SW480 (cell line): ENCODE measurements at regions not wholly inside any gene's neighbourhood (a gene's known extent, or its start where the extent isn't known, plus 50 kb on each side); places are given as distances from the start of the nearest gene placed in this dataset.
A peak's percentile ranks its signal among the peaks of the same experiment; 100 is the strongest.

Experiments used
- DNase-seq: peaks from one replicate; pipeline ENCODE4 v3.0.0-alpha.2; 2016; ENCODE audit warnings: low spot score

DNA sequence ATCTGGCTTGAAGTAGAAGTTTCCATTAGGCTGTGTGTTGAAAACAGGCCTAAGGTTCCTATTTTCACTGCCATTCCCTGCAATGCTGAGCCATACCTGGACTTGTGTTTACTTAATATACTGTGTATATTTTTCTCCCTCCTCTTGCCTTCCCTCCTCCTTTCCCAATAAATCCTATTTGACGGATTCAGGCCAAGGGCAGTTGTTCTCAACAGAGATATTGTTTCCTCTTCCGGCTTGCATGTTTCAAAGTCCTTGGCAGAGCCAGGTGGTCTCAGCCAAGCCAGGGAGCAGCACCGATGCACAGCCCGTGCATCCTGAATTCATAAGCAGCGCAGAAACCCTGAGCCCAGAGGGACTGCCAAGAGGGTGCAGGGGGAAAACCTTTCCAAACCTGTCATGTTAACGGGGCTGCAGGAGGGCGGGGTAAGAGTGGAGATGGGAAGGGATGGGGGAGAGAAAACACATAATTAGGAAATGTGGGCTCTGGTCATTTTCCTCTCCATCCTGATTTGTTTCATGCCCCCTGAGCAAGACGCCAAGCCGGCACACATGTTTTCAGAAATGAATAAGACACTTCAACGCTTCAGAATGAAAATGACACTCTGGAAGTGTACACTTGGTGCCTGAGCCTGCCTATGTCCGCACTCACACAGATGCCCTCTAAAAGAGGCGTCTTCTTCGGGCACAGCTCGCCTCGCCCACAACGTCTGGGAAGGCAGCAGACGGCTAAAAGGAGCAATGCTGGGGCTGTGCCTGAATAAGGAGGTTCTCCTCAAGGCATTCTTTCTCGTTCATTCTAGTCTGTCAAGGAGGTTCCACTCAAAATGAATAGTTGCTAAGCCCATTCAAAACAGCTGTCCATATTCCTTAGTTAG, 149.3 kb upstream of the UBL3 start:
- no peak for DNase-seq

GRCh38 chr13:29996316-29996715, 145.9 kb upstream of the UBL3 start:
- DNase-seq = no peak

GRCh38 chr13:29994911-29995595, 144.6 kb upstream of the UBL3 start:
- no peak for DNase-seq

DNA sequence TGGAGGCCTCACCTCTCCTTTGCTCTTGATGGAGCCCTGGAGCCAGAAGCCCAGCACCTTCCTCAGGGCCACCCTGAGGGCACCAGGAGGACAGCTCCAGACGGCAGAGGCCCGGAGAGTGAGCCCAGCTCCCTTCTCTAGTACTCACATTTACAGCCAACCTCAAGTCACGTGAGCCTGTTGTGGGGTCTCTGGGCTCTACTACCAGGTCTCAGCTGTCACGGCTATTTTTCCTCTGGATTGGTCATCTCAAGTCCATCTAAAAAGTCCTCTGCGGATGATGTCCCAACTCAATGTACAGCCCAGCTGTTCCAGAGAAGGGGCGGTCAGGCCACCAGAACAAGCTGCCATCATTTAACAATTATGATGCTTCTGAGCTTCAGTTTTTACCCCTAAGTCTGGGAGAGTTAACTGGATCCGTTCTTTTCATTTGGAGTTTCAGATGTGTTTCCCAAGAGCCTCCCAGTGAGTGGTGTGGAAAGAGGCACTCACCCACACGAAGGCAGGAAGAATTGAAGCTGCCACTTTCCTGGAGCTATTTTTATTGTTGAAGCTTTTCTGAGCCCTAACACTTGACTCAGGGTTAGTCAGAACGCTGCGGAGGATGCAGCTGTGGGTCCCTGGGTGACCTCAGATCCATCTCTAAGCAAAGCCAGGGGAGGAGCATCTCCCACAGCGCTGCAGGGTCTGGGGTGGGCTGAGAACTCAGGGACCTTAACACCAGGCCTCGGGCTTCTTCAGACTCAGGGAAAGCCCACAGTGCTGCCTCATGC, 143.5 kb upstream of the UBL3 start:
- DNase-seq = no peak

- DNase-seq = no peak
Measured at GRCh38 chr13:29993196-29993595, 142.8 kb upstream of the UBL3 start.

DNA sequence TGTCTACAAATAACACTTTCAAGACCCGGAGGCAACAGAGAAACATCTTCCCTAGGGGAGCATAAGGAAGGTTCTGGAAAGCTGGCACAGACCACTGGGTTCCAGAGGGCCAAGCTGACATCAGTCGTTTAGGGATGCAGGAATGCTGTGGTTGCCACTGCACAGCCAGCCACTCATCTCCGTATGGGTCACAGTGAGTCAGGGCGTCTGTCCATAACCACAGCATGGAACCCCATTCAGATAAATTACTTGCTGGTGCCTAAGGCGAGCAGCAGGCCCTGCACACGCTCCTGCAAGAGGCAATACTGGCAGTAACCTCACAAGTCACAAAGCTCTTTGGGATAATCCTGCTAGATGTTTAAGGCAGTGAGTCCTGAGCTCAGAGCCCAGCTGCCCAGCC, 140.9 kb upstream of the UBL3 start:
- DNase-seq = peak; percentile 85

DNA sequence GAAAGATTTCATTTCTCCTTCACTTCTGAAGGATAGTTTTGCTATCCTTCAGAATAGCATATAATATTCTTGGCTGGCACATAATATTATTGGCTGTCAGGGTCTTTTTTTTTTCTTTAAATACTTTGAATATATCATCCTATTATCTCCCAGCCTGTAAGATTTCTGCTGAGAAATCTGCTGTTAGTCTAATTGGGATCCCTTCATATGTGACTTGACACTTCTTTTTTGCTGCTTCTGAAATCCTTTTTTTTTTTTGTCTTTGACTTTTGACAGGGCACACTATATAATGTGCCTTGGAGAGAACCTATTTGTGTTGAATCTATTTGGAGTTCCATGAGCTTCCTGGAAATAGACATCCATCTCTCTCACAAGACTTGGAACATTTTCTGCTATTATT, 136.9 kb upstream of the UBL3 start:
- DNase-seq = no peak

DNA sequence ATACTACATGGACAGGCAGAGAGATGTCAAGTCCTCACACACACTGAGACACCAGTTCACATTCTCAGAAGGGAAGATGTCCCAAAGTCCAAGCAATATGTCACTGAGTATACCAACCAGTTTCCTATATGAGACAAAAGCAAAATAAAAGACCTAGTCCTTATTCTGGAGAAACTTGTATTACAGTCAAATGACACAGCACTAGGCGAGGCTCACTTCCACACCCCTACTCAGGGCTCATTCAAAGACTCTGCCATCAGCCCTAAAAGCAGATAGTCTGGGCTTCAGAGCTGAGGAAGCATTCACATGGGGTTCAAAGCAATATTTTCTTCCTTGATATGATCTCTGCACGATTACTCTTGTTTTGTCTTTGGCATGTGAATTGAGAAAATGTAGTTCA, 129.9 kb upstream of the UBL3 start:
- no peak for DNase-seq

DNA sequence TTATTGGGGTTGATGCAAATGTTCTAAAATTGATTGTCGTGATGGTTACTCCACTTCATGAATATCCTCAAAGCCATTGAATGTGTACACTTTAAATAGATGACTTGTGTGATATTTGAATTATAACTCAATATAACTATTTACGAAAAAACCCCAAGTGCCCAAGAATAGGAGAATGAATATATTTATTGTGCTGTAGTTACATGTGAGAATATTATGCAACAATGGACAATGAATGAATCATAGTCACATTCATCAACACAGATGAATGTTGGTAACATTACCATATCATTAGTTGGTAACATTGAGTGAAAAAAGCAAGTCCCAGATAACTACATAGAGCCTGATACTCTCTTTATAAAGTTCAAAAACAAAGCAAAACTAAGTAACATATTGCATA, 127.8 kb upstream of the UBL3 start:
- DNase-seq = no peak

GRCh38 chr13:29977476-29978120, 127.2 kb upstream of the UBL3 start:
- DNase-seq = no peak

GRCh38 chr13:29976535-29976934, 126.1 kb upstream of the UBL3 start:
- DNase-seq = no peak

DNA sequence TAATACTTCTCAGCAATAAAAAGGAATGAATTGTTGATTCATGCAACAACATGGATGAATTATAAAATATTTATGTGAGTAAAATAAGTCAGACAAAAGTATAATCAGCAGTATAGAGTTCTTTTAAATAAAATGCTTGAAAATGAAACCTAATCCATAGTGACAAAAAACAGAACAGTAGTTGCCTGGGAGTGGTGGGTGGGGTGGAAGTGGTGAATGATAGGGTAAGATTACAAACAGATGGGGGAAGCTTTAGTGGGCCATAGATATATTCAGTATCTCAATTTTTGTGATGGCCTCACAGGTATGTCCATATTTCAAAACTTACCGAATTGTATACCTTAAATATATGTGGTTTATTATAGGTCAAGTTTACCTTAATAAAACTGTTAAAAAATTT, 124.9 kb upstream of the UBL3 start:
- no peak for DNase-seq

DNA sequence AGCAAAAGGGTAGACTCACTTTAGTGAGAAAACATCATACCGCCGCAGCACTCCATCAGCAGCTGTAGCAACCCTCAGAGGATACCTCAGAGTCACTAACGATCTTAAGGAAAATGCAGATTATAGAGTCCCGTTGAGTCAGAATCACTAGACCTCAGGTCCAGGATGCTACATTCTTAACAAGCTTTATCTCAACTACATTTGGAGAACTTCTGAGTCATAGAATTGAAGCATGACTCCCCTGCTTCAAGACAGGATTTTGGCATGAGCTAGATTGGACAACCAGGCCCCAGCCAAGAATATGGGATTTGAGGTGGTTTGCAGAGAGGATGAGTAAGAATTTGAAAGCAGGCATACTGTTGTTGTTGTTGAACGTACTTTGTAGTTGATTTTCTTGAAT, 118.9 kb upstream of the UBL3 start:
- DNase-seq = no peak

DNA sequence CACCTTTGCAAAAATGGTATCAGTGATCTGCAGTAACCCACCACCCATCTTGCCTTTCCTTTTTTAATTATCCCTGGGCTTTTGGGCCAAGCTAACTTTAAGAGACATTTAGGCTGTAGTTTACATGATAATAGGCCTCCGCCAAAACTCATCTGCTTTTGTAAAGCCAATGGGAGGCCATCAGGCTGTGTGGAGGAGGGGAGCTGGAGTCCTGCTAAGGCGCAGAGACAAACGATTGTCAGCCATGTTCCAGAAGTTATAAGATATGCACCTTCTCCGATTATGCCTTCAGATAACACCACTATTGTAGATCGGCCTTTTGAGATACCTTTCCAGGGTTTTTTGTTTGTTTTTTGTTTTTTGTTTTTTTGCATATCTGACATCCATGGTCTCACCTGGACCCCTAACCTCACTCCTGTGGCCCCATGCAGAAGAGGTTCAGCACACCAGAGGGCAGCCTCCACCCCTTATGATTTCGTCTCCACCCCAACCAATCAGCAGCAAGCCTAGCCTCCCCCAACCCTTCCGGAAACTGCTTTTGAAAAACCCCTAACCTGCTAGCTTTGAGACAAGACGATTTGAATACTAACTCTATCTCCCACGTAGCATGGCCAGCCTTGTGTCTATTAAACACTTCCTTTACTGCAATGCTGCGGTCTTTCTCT, 113.9 kb upstream of the UBL3 start:
- no peak for DNase-seq

DNA sequence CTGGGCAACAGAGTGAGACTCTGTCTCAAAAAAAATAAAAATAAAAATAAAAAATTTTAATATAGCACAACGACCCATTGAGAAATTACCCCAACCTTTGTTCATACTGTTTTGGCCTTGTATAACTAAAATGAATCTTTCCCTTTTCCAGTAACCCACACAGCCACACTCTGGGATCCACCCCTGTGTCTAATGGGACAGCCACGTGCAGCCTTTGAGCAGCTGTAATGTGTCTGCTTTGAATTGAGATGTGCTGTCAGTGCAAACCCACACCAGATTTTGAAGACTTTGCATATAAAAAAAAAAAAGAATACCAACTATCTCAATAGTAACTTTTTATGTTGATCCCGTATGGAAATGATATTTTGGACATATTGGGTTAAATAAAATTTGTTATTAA, 112.7 kb upstream of the UBL3 start:
- DNase-seq = no peak

DNA sequence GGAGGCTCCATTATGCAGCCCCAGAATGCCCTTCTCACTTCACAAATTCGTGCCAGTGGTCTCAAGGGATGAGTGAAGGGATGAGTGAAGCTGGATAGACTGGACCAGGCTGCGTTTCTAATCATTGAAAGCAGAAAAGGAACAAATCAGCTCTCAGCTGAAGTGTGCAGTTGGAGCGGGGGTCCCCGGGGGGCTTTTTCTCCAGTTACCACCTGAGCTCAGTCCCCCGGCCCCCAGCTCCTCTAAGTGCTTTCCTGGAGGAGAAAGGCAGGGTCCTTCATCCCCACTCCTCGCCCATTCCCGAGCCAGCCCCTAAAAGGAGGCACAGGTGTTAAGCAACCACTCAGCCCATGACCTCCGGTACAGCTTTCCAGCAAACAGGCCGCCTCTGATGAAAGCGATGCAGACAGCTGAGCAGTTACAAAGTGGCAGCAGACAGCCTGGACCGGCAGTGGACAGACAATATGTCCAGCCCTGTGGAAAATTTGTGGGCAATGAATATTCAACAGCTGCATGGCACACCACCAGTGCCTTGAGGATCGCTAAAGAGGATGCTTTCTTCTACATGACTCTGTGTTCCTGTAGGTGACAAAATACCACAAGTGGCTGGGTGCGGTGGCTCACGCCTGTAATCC, 110.7 kb upstream of the UBL3 start:
- DNase-seq = no peak

GRCh38 chr13:29959603-29960002, 109.2 kb upstream of the UBL3 start:
- no peak for DNase-seq

- DNase-seq = no peak
Measured at GRCh38 chr13:29959086-29959485, 108.7 kb upstream of the UBL3 start.

DNA sequence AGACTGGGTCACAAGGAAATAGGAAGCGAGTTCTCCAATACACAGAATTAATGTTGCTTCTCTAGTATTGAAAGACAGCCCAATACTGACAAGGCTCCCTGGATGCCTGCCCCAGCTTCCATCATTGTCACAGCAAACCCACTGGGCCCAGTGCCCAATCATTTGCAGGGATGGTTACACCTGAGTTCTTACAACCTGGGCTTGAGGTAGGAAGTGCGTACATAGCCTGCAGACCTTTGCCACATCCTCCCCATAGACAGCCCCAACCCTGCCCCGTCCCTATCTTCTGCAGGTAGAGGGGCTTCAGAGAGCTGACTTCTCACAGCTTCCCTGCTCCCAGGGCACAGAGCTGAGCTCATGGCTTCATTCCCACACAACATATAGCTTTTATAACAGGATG, 108.1 kb upstream of the UBL3 start:
- DNase-seq = no peak

DNA sequence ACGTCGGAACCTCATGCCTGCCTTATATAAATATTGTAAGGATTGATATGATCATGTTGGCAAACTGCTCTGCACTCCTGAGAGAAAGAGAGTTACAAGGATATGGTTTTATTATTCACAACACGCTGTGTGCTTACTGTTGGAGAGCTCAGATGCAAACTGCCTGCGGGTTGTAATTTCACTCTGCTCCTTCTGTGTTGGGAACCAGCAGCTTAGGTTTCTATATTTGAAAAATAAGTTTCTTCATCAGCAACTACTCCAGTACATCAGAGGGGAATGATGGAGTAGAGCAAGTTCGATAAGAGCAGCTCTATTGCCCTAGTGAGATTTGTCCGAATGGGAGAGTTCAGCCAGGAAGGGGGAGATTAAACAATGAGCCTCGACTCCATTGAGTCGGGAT, 106.9 kb upstream of the UBL3 start:
- no peak for DNase-seq

GRCh38 chr13:29956853-29957252, 106.4 kb upstream of the UBL3 start:
- DNase-seq = no peak
